ENCODE measurements at regions not wholly inside any gene's neighbourhood (a gene's known extent, or its start where the extent isn't known, plus 50 kb on each side); places are given as distances from the start of the nearest gene placed in this dataset.

GRCh38 chr3:117817103-117817502 lies 1107.5 kb downstream of the TUSC7 start:
- no peak overlapping the region for H3K4me2 ChIP-seq (ENCODE audit: low read length, poor library complexity, severe bottlenecking)
- H3K79me1 ChIP-seq (replicated peaks; ENCODE audit: low read length, poor library complexity, severe bottlenecking) = no peaks in the 10 kb centered on the region
- H3K4me1 ChIP-seq (ENCODE audit: control insufficient read depth, insufficient read depth, low read depth, low read length) = no peaks in the 10 kb centered on the region
- no peak overlapping the region for H4K8ac ChIP-seq (ENCODE audit: low read length)
- no peak overlapping the region for H2BK120ac ChIP-seq (ENCODE audit: low read depth, low read length)
- H2AK5ac ChIP-seq (ENCODE audit: low read length, severe bottlenecking) = no peak overlapping the region
- no peaks in the 10 kb centered on the region for H3K9me3 ChIP-seq (ENCODE audit: control insufficient read depth, low read length)
- H3K36me3 ChIP-seq (ENCODE audit: control insufficient read depth in 1 of 2, insufficient read depth in 2 of 2, low read depth in 1 of 2, low read length in 2 of 2) = no peaks in the 10 kb centered on the region
- DNase-seq = no peak
- H3K4me3 ChIP-seq (ENCODE audit: insufficient read depth in 1 of 2, low read depth in 1 of 2, low read length in 2 of 2) = no peak overlapping the region
- H3K27me3 ChIP-seq (ENCODE audit: control insufficient read depth in 1 of 2, insufficient read depth in 1 of 2, low read length in 2 of 2) = no peaks in the 10 kb centered on the region
- H2BK12ac ChIP-seq (ENCODE audit: low read length in 2 of 2) = no peak overlapping the region
- no peak overlapping the region for H3K4ac ChIP-seq (ENCODE audit: low read depth in 1 of 2, low read length in 2 of 2)
- no peak overlapping the region for H3K9ac ChIP-seq (ENCODE audit: low read length)
- no CpG with 5 or more reads among the region's 2 CpGs for WGBS
- no peak overlapping the region for H2BK5ac ChIP-seq (ENCODE audit: low read depth, low read length, poor library complexity, severe bottlenecking)
- no peak overlapping the region for H2AFZ ChIP-seq (ENCODE audit: low read depth, low read length)
- H3K14ac ChIP-seq (ENCODE audit: low read length in 2 of 2) = no peak overlapping the region
- no peak overlapping the region for H3K23ac ChIP-seq (ENCODE audit: low read length in 2 of 2)
- no peak overlapping the region for H3K27ac ChIP-seq (ENCODE audit: low read length, poor library complexity, severe bottlenecking)
- H2BK15ac ChIP-seq (ENCODE audit: low read depth, poor library complexity, severe bottlenecking) = no peak overlapping the region
- no peak overlapping the region for H3K18ac ChIP-seq (ENCODE audit: low read depth in 1 of 2, low read length in 2 of 2)
- H4K91ac ChIP-seq (ENCODE audit: low read length) = no peak overlapping the region

GRCh38 chr3:117818592-117818991 lies 1109.0 kb downstream of the TUSC7 start:
- Histone ChIP-seq H3K79me1 (replicated peaks; ENCODE audit: low read length, poor library complexity, severe bottlenecking) (no peaks in the 10 kb centered on the region), H2BK15ac (ENCODE audit: low read depth, poor library complexity, severe bottlenecking) (no peak overlapping the region), H2BK5ac (ENCODE audit: low read depth, low read length, poor library complexity, severe bottlenecking) (no peak overlapping the region), H3K14ac (ENCODE audit: low read length in 2 of 2) (no peak overlapping the region), H2BK12ac (ENCODE audit: low read length in 2 of 2) (no peak overlapping the region), H3K18ac (ENCODE audit: low read depth in 1 of 2, low read length in 2 of 2) (no peak overlapping the region), H3K4me2 (ENCODE audit: low read length, poor library complexity, severe bottlenecking) (no peak overlapping the region), H4K91ac (ENCODE audit: low read length) (no peak overlapping the region), H3K23ac (ENCODE audit: low read length in 2 of 2) (no peak overlapping the region), H3K4me3 (ENCODE audit: insufficient read depth in 1 of 2, low read depth in 1 of 2, low read length in 2 of 2) (no peak overlapping the region), H2BK120ac (ENCODE audit: low read depth, low read length) (no peak overlapping the region), H4K8ac (ENCODE audit: low read length) (no peak overlapping the region), H3K27ac (ENCODE audit: low read length, poor library complexity, severe bottlenecking) (no peak overlapping the region), H2AFZ (ENCODE audit: low read depth, low read length) (no peak overlapping the region), H3K4me1 (ENCODE audit: control insufficient read depth, insufficient read depth, low read depth, low read length) (no peaks in the 10 kb centered on the region), H2AK5ac (ENCODE audit: low read length, severe bottlenecking) (no peak overlapping the region), H3K27me3 (ENCODE audit: control insufficient read depth in 1 of 2, insufficient read depth in 1 of 2, low read length in 2 of 2) (no peaks in the 10 kb centered on the region), H3K9ac (ENCODE audit: low read length) (no peak overlapping the region), H3K4ac (ENCODE audit: low read depth in 1 of 2, low read length in 2 of 2) (no peak overlapping the region), H3K36me3 (ENCODE audit: control insufficient read depth in 1 of 2, insufficient read depth in 2 of 2, low read depth in 1 of 2, low read length in 2 of 2) (no peaks in the 10 kb centered on the region), H3K9me3 (ENCODE audit: control insufficient read depth, low read length) (no peaks in the 10 kb centered on the region)
- DNase-seq = no peak
- WGBS = 93% methylated on average over 1 of the region's 1 CpG

GRCh38 chr3:117820658-117821299 lies 1111.2 kb downstream of the TUSC7 start:
- no peak overlapping the region for H3K14ac ChIP-seq (ENCODE audit: low read length in 2 of 2)
- no peak overlapping the region for H3K23ac ChIP-seq (ENCODE audit: low read length in 2 of 2)
- H3K27ac ChIP-seq (ENCODE audit: low read length, poor library complexity, severe bottlenecking) = no peak overlapping the region
- no peak overlapping the region for H2AK5ac ChIP-seq (ENCODE audit: low read length, severe bottlenecking)
- no peak overlapping the region for H3K4me2 ChIP-seq (ENCODE audit: low read length, poor library complexity, severe bottlenecking)
- DNase-seq = no peak
- H3K4me3 ChIP-seq (ENCODE audit: insufficient read depth in 1 of 2, low read depth in 1 of 2, low read length in 2 of 2) = no peak overlapping the region
- H2BK12ac ChIP-seq (ENCODE audit: low read length in 2 of 2) = no peak overlapping the region
- H2BK5ac ChIP-seq (ENCODE audit: low read depth, low read length, poor library complexity, severe bottlenecking) = no peak overlapping the region
- no peaks in the 10 kb centered on the region for H3K79me1 ChIP-seq (replicated peaks; ENCODE audit: low read length, poor library complexity, severe bottlenecking)
- H3K27me3 ChIP-seq (ENCODE audit: control insufficient read depth in 1 of 2, insufficient read depth in 1 of 2, low read length in 2 of 2) = no peaks in the 10 kb centered on the region
- 70% methylated on average over 3 of the region's 3 CpGs for WGBS
- no peak overlapping the region for H3K4ac ChIP-seq (ENCODE audit: low read depth in 1 of 2, low read length in 2 of 2)
- H4K91ac ChIP-seq (ENCODE audit: low read length) = no peak overlapping the region
- no peaks in the 10 kb centered on the region for H3K9me3 ChIP-seq (ENCODE audit: control insufficient read depth, low read length)
- H2BK120ac ChIP-seq (ENCODE audit: low read depth, low read length) = no peak overlapping the region
- peak overlapping the region; percentile 47 for H3K9ac ChIP-seq (ENCODE audit: low read length)
- H2AFZ ChIP-seq (ENCODE audit: low read depth, low read length) = no peak overlapping the region
- H3K4me1 ChIP-seq (ENCODE audit: control insufficient read depth, insufficient read depth, low read depth, low read length) = no peaks in the 10 kb centered on the region
- H2BK15ac ChIP-seq (ENCODE audit: low read depth, poor library complexity, severe bottlenecking) = no peak overlapping the region
- H4K8ac ChIP-seq (ENCODE audit: low read length) = no peak overlapping the region
- no peaks in the 10 kb centered on the region for H3K36me3 ChIP-seq (ENCODE audit: control insufficient read depth in 1 of 2, insufficient read depth in 2 of 2, low read depth in 1 of 2, low read length in 2 of 2)
- H3K18ac ChIP-seq (ENCODE audit: low read depth in 1 of 2, low read length in 2 of 2) = no peak overlapping the region

- H2AFZ ChIP-seq (ENCODE audit: low read depth, low read length) = no peak overlapping the region
- DNase-seq = no peak
- H3K4ac ChIP-seq (ENCODE audit: low read depth in 1 of 2, low read length in 2 of 2) = no peak overlapping the region
- no peak overlapping the region for H2BK15ac ChIP-seq (ENCODE audit: low read depth, poor library complexity, severe bottlenecking)
- H2AK5ac ChIP-seq (ENCODE audit: low read length, severe bottlenecking) = no peak overlapping the region
- H3K36me3 ChIP-seq (ENCODE audit: control insufficient read depth in 1 of 2, insufficient read depth in 2 of 2, low read depth in 1 of 2, low read length in 2 of 2) = no peaks in the 10 kb centered on the region
- no peaks in the 10 kb centered on the region for H3K4me1 ChIP-seq (ENCODE audit: control insufficient read depth, insufficient read depth, low read depth, low read length)
- H2BK120ac ChIP-seq (ENCODE audit: low read depth, low read length) = no peak overlapping the region
- H4K8ac ChIP-seq (ENCODE audit: low read length) = no peak overlapping the region
- no peak overlapping the region for H3K23ac ChIP-seq (ENCODE audit: low read length in 2 of 2)
- H3K9ac ChIP-seq (ENCODE audit: low read length) = no peak overlapping the region
- no peak overlapping the region for H3K18ac ChIP-seq (ENCODE audit: low read depth in 1 of 2, low read length in 2 of 2)
- no peaks in the 10 kb centered on the region for H3K9me3 ChIP-seq (ENCODE audit: control insufficient read depth, low read length)
- no peak overlapping the region for H4K91ac ChIP-seq (ENCODE audit: low read length)
- no peak overlapping the region for H3K4me3 ChIP-seq (ENCODE audit: insufficient read depth in 1 of 2, low read depth in 1 of 2, low read length in 2 of 2)
- H3K27me3 ChIP-seq (ENCODE audit: control insufficient read depth in 1 of 2, insufficient read depth in 1 of 2, low read length in 2 of 2) = no peaks in the 10 kb centered on the region
- no peak overlapping the region for H3K14ac ChIP-seq (ENCODE audit: low read length in 2 of 2)
- no CpG with 5 or more reads among the region's 1 CpG for WGBS
- no peak overlapping the region for H3K4me2 ChIP-seq (ENCODE audit: low read length, poor library complexity, severe bottlenecking)
- H3K27ac ChIP-seq (ENCODE audit: low read length, poor library complexity, severe bottlenecking) = no peak overlapping the region
- no peak overlapping the region for H2BK12ac ChIP-seq (ENCODE audit: low read length in 2 of 2)
- no peaks in the 10 kb centered on the region for H3K79me1 ChIP-seq (replicated peaks; ENCODE audit: low read length, poor library complexity, severe bottlenecking)
- no peak overlapping the region for H2BK5ac ChIP-seq (ENCODE audit: low read depth, low read length, poor library complexity, severe bottlenecking)
These were observed 1112.8 kb downstream of the TUSC7 start for GRCh38 chr3:117822416-117822815.

Measured in mesenchymal stem cell (in vitro differentiated cells and primary cell).